22Rv1 (cell line): ENCODE measurements at regions not wholly inside any gene's neighbourhood (a gene's known extent, or its start where the extent isn't known, plus 50 kb on each side); places are given as distances from the start of the nearest gene placed in this dataset.

Experiments used
- ZFX ChIP-seq: fragments of 450-650 bp; IDR thresholded peaks from 2 replicates; pipeline ENCODE4 v1.6.1; 2017; ENCODE audit warnings: antibody characterized with exemption, borderline replicate concordance
- TF ChIP-seq, protein P1 (sequence below): fragments of 450-650 bp; IDR thresholded peaks from 2 replicates; pipeline ENCODE4 v1.5.1; 2017; ENCODE audit warnings: mild to moderate bottlenecking

DNA sequence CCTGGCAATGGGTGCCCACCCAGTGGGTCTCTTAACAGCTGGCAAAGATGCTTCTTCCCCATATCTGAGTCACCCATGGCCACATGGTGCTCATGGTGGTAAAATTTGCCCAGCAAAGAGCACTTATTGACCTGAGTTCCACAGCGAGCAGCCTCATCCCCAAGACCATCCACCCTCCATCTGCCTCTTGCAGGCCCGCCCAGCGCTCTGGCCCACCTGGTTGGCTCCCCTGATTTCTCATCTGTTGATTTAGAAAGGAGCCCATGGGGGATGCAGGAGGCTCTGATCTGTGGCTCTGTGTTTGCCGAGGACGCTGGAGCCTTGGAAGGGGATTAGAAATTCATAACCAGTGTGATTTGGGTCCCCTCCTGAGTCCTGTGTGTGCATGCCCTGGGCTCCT lies 657.5 kb downstream of the PTPRU start:
- TF ChIP-seq, protein P1, sequence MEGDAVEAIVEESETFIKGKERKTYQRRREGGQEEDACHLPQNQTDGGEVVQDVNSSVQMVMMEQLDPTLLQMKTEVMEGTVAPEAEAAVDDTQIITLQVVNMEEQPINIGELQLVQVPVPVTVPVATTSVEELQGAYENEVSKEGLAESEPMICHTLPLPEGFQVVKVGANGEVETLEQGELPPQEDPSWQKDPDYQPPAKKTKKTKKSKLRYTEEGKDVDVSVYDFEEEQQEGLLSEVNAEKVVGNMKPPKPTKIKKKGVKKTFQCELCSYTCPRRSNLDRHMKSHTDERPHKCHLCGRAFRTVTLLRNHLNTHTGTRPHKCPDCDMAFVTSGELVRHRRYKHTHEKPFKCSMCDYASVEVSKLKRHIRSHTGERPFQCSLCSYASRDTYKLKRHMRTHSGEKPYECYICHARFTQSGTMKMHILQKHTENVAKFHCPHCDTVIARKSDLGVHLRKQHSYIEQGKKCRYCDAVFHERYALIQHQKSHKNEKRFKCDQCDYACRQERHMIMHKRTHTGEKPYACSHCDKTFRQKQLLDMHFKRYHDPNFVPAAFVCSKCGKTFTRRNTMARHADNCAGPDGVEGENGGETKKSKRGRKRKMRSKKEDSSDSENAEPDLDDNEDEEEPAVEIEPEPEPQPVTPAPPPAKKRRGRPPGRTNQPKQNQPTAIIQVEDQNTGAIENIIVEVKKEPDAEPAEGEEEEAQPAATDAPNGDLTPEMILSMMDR: no peak
- no peak for TF ChIP-seq ZFX
